NCI-H187 treated with DMSO at 0.1 percent for 48 hours (cell line): ENCODE measurements at regions not wholly inside any gene's neighbourhood (a gene's known extent, or its start where the extent isn't known, plus 50 kb on each side); places are given as distances from the start of the nearest gene placed in this dataset.

Experiments
- DNase-seq: peaks from one replicate; lab custom pipeline; 2025; lab: John Stamatoyannopoulos, UW

DNA sequence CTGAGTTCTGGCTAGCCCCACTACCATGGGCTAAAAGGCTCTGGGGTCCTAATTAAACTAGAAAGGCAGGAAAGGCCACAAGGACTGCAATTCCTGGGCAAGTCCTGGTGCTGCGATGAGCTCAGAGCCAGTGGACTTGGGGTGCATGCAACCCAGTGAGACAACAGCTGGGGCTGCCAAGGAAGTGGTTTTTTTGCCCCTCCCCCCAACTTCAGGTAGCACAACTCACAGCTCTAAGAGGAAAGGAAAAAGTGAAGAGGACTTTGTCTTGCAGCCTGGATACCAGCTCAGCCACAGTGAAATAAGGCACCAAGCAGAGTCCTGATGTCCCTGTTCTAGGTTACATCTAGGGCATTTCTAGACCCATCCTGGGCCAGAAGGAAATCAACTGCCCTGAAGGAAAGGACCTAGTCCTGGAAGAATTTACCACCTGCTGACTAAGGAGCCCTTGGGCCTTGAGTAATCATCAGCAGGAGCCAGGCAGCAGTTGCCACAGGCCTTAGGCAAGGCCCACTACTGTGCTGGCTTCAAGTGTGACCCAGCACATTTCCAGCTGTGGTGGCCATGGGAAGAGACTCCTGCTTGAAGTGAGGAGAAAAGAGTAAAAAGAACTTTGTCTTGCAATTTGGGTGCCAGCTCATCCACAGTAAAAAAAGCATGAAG is 358.4 kb downstream of the BTBD3 start:
- DNase-seq, result no peak

GRCh38 chr20:12287575-12287974 is 369.9 kb downstream of the BTBD3 start:
- DNase-seq, result no peak

- no peak for DNase-seq
Measured at GRCh38 chr20:12289465-12289864, 371.8 kb downstream of the BTBD3 start.

DNA sequence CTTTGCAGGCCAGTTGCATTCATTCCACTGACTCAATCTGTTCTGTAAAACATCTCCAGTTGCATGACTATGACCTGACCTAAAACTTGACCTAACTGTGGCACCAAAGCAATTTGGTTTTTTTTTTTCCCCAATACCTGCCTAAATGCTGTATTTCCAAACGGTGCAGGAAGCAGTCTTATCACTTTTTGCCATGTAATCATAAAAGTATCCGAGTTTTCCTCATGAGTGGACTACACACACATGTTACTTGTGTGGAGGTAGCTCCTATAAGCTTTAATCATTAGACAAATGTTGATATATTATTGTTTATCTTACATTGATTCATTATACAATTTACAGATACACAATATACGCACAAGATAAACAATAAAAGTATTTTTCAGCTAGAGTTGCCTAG is 373.7 kb downstream of the BTBD3 start:
- DNase-seq, result no peak

GRCh38 chr20:12293900-12294299 is 376.2 kb downstream of the BTBD3 start:
- DNase-seq, result no peak

- no peak for DNase-seq
Measured at GRCh38 chr20:12294678-12295077, 377.0 kb downstream of the BTBD3 start.

- DNase-seq, result no peak
Measured at GRCh38 chr20:12305188-12305950, 387.7 kb downstream of the BTBD3 start.

GRCh38 chr20:12306107-12306506 is 388.4 kb downstream of the BTBD3 start:
- DNase-seq, result no peak

DNA sequence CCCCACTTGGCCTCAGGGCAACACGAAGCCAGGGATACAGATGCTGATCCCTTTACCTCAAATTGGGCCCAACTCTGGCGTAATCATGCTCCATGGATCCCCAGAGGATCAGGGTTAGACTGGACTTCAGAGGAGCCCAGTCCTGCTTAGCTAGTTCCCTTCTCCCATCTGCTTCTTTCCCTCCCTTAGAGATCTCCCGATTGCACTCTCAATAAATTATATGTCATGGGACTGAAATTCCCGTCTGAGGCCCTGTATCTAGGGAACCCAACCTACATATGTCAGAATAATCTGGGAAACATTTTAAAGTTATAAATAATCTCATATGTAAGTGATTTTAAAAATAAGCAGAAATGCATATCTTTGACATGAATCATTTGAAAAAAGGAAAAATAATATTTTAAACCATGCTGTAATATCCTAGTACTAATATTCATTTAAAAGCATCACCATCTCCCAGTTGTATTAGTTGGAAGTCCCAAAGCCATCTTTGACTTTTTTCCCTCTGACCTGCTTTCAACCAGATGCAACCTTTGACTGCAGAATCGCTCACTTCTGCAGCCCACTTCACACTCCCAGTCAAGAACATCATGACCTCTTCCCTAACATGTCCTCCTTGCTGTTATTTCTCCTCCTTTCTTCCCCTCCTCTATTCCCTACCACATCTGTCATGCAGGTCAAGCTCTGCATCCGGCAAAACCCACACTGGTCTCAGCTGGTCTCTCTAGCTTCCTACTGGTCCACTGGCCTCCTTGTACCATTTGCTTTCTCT is 393.6 kb downstream of the BTBD3 start:
- DNase-seq, result no peak

DNA sequence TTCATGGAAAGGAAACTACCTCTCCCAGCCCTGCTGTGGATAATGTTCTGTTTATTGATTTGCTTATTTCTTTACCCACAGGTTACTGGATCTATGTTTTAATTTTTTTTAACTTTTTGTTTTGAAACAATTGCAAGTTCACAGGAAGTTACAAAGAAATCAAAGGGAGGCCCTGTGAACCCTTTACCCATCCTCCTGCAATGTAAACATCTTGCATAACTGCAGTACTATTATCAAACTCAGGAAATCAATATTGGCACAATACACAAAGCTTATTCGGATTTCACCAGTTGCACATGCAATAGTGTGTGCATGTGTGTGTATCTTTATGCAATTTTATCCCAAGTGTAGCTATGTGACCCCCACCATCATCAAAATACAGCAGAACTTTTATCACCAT is 398.0 kb downstream of the BTBD3 start:
- DNase-seq, result no peak

GRCh38 chr20:12316794-12317193 is 399.1 kb downstream of the BTBD3 start:
- no peak for DNase-seq

GRCh38 chr20:12317433-12317832 is 399.7 kb downstream of the BTBD3 start:
- DNase-seq, result no peak

DNA sequence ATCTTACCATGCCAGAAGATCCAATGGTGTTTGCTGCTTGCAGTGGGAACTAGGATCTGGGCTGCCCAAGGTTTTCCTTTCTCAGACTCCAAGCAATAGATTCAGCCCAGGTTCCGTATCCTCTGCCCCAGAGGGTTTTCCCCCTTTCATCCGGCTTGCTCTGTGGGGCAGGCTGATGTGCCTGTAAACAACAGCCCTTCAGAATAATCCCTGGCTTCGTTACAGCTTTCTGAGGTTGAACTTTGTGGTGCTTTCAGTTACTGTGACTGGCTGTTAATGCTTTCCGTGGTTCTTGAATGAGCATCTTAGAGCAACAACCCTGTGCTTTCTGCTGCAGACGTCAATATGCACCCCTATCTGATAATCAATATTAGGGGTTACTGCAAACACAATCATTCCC is 400.4 kb downstream of the BTBD3 start:
- DNase-seq, result no peak

- DNase-seq, result no peak
Measured at GRCh38 chr20:12321736-12322135, 404.0 kb downstream of the BTBD3 start.

DNA sequence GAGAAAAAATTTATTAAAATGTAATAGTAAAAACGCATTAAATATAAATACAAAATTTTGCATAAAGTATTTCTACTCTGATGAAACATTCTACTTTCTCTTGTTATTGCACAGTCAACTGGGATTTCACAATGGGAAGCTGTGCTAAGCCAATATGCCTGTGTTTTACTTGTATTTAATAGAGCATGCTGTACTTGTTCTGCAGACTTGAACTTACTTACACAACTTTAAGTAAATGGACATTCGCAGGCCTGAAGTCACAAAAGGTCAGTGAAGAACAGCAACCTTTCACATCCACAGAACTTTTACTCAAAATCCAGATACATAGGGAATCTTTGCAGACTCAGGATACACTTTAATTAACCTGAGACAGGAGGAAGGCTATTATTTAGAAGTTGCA is 409.5 kb downstream of the BTBD3 start:
- no peak for DNase-seq

- no peak for DNase-seq
Measured at GRCh38 chr20:12331236-12331635, 413.5 kb downstream of the BTBD3 start.

- DNase-seq, result no peak
Measured at GRCh38 chr20:12337601-12338000, 419.9 kb downstream of the BTBD3 start.

GRCh38 chr20:12345978-12346377 is 428.3 kb downstream of the BTBD3 start:
- DNase-seq, result no peak

DNA sequence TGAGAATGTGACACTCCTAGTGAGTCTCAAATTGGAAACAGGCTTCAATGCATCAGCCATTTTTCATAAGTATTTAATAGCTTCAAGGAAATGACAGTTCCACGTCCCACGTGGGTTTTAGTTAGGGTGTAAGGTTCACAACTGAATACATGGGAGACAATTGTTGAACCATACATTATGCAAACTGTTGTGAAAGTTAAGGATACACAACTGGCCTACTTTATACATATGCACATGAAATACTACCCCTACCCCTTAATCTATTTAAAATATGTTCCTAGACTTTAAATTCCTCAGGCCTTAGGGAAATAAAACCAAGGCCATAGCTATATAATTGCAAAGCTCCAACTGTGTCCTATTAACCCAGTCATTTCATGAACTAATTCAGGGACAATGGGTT is 436.1 kb downstream of the BTBD3 start:
- DNase-seq, result no peak

- no peak for DNase-seq
Measured at GRCh38 chr20:12354725-12355124, 437.0 kb downstream of the BTBD3 start.

DNA sequence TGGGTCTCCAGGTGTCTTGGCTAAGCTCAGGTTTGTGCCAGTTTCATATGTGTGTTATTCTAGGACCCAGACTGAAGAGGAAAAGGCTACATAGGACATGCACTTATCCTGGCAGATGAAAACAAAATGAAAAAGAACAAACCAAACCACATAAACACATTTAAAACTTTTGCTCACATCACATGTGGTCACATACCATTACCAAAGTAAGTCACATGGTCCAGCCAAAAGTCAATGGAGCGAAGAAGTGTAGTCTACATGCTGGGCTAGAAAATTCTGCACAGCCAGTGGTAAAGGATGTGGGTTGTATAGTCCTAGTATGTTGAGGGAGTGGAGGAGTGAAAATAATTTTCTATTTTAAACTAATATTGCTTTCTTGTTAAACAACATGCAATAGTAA is 437.5 kb downstream of the BTBD3 start:
- no peak for DNase-seq

DNA sequence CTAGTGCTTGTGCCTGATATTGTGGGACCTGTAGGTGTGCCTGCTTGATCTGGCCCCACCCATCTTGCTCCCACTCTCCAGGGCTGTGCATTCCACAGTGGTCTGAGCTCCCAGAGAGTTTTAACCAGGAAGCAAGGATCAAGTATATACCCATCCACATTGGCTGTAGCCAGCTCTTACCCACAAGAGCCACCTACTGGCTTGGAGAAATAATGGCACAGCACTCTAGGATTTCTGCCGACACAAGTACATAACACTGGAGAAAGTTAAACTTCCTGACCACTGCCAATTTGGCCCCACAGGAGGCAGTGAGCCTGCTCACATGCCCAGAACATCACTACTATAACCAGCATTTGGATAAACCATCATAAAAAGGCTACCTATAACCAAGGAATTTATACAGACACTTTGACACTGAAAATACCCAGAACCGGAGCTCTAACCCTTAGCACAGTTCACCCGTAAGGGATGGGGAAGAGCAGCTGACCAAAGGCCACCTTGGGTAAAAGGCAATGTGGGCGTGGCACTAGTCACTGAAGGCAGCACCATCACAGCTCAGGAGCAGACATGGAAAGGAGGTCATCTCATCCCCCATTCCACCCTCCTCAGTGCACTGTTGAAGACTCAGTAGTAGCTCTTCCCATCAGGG is 440.4 kb downstream of the BTBD3 start:
- no peak for DNase-seq

- no peak for DNase-seq
Measured at GRCh38 chr20:12358655-12359009, 440.9 kb downstream of the BTBD3 start.
